Renal cortex interstitium (tissue), 11 donors: ENCODE measurements at regions not wholly inside any gene's neighbourhood (a gene's known extent, or its start where the extent isn't known, plus 50 kb on each side); places are given as distances from the start of the nearest gene placed in this dataset.

Experiments used
- DNase-seq, 11 donors: peaks; one replicate each; pipeline ENCODE4 v3.0.0-alpha.2; 2013; ENCODE audit warnings: low read depth in 9 of 11, low spot score in 4 of 11; ENCODE audit errors: extremely low read depth in 1 of 11

- DNase-seq = no peak
Measured at GRCh38 chr1:38337711-38338110, 291.1 kb upstream of the POU3F1 start.

GRCh38 chr1:38336961-38337360 is 290.4 kb upstream of the POU3F1 start:
- DNase-seq = no peak

GRCh38 chr1:38336301-38336923 is 289.8 kb upstream of the POU3F1 start:
- peak in 2 of 11 donors; percentile 20 to 36 for DNase-seq

GRCh38 chr1:38334930-38335592 is 288.5 kb upstream of the POU3F1 start:
- DNase-seq = no peak

- no peak for DNase-seq
Measured at GRCh38 chr1:38332649-38333310, 286.2 kb upstream of the POU3F1 start.

GRCh38 chr1:38331496-38332210 is 285.1 kb upstream of the POU3F1 start:
- no peak for DNase-seq

GRCh38 chr1:38330799-38331198 is 284.2 kb upstream of the POU3F1 start:
- DNase-seq = no peak

- DNase-seq = no peak
Measured at GRCh38 chr1:38329644-38330043, 283.1 kb upstream of the POU3F1 start.

- no peak for DNase-seq
Measured at GRCh38 chr1:38328278-38329035, 281.9 kb upstream of the POU3F1 start.

- no peak for DNase-seq
Measured at GRCh38 chr1:38327559-38327973, 281.0 kb upstream of the POU3F1 start.

- DNase-seq = no peak
Measured at GRCh38 chr1:38326856-38327255, 280.3 kb upstream of the POU3F1 start.

- DNase-seq = no peak
Measured at GRCh38 chr1:38326135-38326534, 279.5 kb upstream of the POU3F1 start.

- no peak for DNase-seq
Measured at GRCh38 chr1:38312753-38313152, 266.2 kb upstream of the POU3F1 start.

GRCh38 chr1:38310079-38310478 is 263.5 kb upstream of the POU3F1 start:
- DNase-seq = no peak

GRCh38 chr1:38308780-38309179 is 262.2 kb upstream of the POU3F1 start:
- DNase-seq = no peak

- DNase-seq = no peak
Measured at GRCh38 chr1:38305666-38306065, 259.1 kb upstream of the POU3F1 start.

GRCh38 chr1:38303843-38304242 is 257.2 kb upstream of the POU3F1 start:
- no peak for DNase-seq

GRCh38 chr1:38301040-38301439 is 254.4 kb upstream of the POU3F1 start:
- DNase-seq = no peak

- DNase-seq = peak in 1 of 11 donors; percentile 29
Measured at GRCh38 chr1:38300616-38301015, 254.0 kb upstream of the POU3F1 start.
